ENCODE measurements at regions not wholly inside any gene's neighbourhood (a gene's known extent, or its start where the extent isn't known, plus 50 kb on each side); places are given as distances from the start of the nearest gene placed in this dataset.
"Not testable (repeated sequence)": the region's sequence is repeated elsewhere in the genome, so short reads cannot be mapped to it uniquely, and the experiment has no call there.

- DNase-seq: no peak
These were observed 419.0 kb upstream of the ASIC2 start for GRCh38 chr17:33712120-33712519.

- no peak for DNase-seq
These were observed 423.9 kb upstream of the ASIC2 start for GRCh38 chr17:33716957-33717356.

GRCh38 chr17:33723736-33724135 lies 430.6 kb upstream of the ASIC2 start:
- not testable (repeated sequence) for DNase-seq

- DNase-seq: no peak
These were observed 432.7 kb upstream of the ASIC2 start for GRCh38 chr17:33725675-33726271.

GRCh38 chr17:33730131-33730530 lies 437.0 kb upstream of the ASIC2 start:
- no peak for DNase-seq

GRCh38 chr17:33732116-33732515 lies 439.0 kb upstream of the ASIC2 start:
- no peak for DNase-seq

GRCh38 chr17:33739714-33740113 lies 446.6 kb upstream of the ASIC2 start:
- DNase-seq: no peak

GRCh38 chr17:33745047-33745760 lies 452.1 kb upstream of the ASIC2 start:
- DNase-seq: no peak

GRCh38 chr17:33749171-33749570 lies 456.1 kb upstream of the ASIC2 start:
- no peak for DNase-seq

- DNase-seq: peak; percentile 85
These were observed 458.0 kb upstream of the ASIC2 start for GRCh38 chr17:33750943-33751701.

GRCh38 chr17:33751702-33752065 lies 458.6 kb upstream of the ASIC2 start:
- no peak for DNase-seq

GRCh38 chr17:33753452-33753851 lies 460.4 kb upstream of the ASIC2 start:
- no peak for DNase-seq

- no peak for DNase-seq
These were observed 462.9 kb upstream of the ASIC2 start for GRCh38 chr17:33756021-33756420.

GRCh38 chr17:33765871-33766270 lies 472.8 kb upstream of the ASIC2 start:
- DNase-seq: no peak

GRCh38 chr17:33766721-33767120 lies 473.6 kb upstream of the ASIC2 start:
- DNase-seq: no peak

- no peak for DNase-seq
These were observed 476.0 kb upstream of the ASIC2 start for GRCh38 chr17:33769066-33769465.

- DNase-seq: no peak
These were observed 478.8 kb upstream of the CCL2 start for GRCh38 chr17:33776304-33776703.

- no peak for DNase-seq
These were observed 478.2 kb upstream of the CCL2 start for GRCh38 chr17:33776903-33777302.

- no peak for DNase-seq
These were observed 477.4 kb upstream of the CCL2 start for GRCh38 chr17:33777674-33778073.

- no peak for DNase-seq
These were observed 476.4 kb upstream of the CCL2 start for GRCh38 chr17:33778505-33779233.

GRCh38 chr17:33779234-33779591 lies 475.9 kb upstream of the CCL2 start:
- DNase-seq: peak; percentile 71

GRCh38 chr17:33785281-33785680 lies 469.8 kb upstream of the CCL2 start:
- DNase-seq: no peak

GRCh38 chr17:33786478-33786877 lies 468.6 kb upstream of the CCL2 start:
- no peak for DNase-seq

GRCh38 chr17:33789658-33790057 lies 465.4 kb upstream of the CCL2 start:
- no peak for DNase-seq

All from activated effector memory CD4-positive, alpha-beta T cell treated with anti-CD3 and anti-CD28 coated beads, Interleukin-2, amount 50 U/mL, for 16 hours (primary cell).